Embryonic facial prominence (tissue), 1 donor: ENCODE measurements at regions not wholly inside any gene's neighbourhood (a gene's known extent, or its start where the extent isn't known, plus 50 kb on each side); places are given as distances from the start of the nearest gene placed in this dataset.

Experiments
- DNase-seq: peaks from one replicate; pipeline ENCODE4 v3.0.0-alpha.2; 2016; ENCODE audit errors: extremely low spot score

GRCh38 chr15:94535298-94536048 is 304.1 kb downstream of the MCTP2 start:
- no peak for DNase-seq

- no peak for DNase-seq
Observed at GRCh38 chr15:94536549-94536948, 305.2 kb downstream of the MCTP2 start.

GRCh38 chr15:94538280-94538679 is 306.9 kb downstream of the MCTP2 start:
- no peak for DNase-seq

GRCh38 chr15:94542391-94542790 is 311.0 kb downstream of the MCTP2 start:
- DNase-seq = no peak

DNA sequence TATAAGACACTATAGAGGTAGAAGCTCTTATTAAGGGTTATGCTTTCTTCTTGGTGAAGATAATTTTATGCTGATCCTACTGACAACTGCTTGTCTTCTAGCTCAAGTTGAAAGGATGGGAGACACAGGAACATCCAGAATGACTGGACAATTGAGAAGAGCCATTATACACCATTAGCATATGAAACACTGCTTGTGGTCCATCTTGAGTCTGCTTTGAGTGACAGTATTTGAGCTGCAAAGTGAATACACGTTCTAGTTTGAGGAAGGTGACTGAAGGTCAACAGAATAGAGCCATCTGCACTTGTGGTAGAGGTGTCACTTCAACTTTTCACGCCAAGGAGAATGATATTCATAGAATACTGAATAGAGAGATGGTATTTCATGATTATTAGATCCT is 315.4 kb downstream of the MCTP2 start:
- DNase-seq = no peak

- no peak for DNase-seq
Observed at GRCh38 chr15:94547711-94548110, 316.4 kb downstream of the MCTP2 start.

DNA sequence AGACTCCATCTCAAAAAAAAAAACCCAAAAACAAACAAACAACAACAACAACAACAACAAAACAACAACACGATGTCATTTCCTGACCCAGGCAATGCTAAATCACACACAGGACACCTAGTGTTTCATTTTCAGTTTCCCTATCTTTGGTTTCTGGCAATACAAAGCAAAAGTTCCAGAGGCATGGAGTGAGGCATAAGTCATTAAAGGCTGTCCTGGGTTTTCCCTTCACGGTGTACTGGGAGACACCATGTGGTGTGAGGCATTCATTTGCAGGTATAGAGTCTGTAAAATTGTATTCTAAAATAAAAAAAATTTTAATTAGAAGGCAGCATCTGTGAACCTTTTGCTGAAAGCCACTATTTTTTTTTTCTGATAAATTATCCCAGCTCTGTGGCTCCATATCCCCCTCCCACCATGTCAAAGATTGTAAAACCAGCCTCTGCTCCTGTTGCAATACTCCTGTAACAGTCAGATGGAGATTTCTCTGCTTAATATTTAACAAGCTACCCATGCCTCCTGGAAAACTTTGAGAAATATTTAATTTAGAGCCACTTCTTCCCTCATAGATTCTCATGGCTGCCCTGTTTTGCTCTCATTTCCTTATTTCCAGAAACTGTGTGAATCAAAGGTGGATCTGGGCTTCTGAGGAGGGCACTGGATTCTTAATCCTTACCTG is 324.6 kb downstream of the MCTP2 start:
- no peak for DNase-seq

- no peak for DNase-seq
Observed at GRCh38 chr15:94561036-94561689, 329.8 kb downstream of the MCTP2 start.

GRCh38 chr15:94563456-94563855 is 332.1 kb downstream of the MCTP2 start:
- DNase-seq = no peak

- no peak for DNase-seq
Observed at GRCh38 chr15:94576889-94577533, 345.6 kb downstream of the MCTP2 start.

DNA sequence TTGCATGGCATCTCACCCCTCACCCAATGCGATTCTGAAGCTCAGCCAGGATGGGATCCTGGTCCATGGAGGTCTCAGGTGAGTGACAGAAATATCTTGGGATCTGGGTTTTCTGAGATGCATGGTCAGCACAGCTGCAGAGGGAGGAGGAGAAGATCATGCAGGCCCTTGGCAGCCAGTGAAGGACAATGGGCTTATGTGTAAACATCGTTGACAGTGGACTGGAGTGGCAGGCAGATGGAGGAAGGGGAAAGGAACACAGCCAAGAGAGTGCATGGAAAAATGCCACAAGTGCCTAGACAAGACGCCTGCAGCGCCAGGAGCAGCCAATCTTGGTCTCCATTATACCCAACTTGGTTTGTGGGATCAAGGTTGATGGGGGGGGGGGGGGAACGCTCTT is 347.9 kb downstream of the MCTP2 start:
- no peak for DNase-seq

GRCh38 chr15:94580211-94580885 is 349.0 kb downstream of the MCTP2 start:
- no peak for DNase-seq

GRCh38 chr15:94582368-94582767 is 351.0 kb downstream of the MCTP2 start:
- no peak for DNase-seq

DNA sequence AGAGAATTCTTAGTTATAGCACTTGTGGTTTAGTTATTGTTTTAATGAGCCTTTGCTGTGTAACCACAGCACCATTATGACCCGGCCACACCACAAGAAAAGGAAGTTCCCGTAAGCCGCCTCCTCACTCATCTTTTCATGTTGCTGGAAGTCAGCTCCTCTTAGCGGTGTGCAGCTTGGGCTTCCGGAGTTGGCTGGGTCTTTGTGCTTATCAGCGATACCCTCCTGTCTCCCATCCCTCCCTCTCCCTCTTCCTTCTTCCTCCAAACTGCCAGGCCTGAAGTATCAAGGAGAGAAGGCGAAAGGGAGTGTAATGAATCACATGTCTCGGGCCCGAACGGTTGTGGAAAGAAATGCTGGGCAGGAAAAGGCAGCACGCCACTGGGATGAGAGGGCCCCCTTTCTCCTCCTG is 353.5 kb downstream of the MCTP2 start:
- DNase-seq = no peak

GRCh38 chr15:94586099-94586498 is 354.7 kb downstream of the MCTP2 start:
- no peak for DNase-seq

DNA sequence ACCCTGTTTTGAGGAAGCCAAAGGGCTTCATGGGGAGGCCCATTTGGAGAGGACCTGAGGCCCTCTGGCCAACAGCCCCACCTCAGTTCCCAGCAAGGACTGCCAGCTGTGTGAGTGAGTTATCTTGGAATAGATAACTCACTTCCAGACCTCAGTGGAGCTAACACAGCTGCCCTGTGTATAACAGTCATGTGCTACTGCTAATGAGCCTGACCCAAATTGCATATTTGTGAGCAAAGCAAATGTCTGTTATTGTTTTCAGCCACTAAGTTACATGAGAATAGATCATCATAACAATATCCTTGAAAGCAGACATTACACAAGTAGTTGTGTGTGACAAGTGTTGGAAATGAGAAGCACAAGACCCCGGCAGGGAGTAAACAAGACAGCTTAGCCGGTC is 355.8 kb downstream of the MCTP2 start:
- DNase-seq = no peak

DNA sequence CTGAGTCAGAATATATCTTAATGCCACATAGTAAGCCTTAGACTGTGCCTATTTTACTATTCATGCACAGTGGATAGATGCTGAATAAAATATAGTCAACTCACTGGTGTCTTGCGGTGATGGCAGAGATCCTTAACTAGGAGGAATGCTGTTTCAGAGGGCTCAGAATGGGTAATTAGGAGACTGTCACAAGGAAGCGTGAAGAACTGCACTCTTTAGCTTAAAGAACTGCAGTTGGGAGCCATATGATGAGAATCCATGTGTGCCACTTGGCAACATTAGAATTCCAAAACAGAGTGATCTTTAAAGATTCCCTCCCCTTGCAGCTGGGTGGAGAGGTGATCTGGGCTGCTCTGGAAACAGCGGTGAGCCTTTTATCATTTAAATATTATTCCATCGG is 357.6 kb downstream of the MCTP2 start:
- DNase-seq = no peak

DNA sequence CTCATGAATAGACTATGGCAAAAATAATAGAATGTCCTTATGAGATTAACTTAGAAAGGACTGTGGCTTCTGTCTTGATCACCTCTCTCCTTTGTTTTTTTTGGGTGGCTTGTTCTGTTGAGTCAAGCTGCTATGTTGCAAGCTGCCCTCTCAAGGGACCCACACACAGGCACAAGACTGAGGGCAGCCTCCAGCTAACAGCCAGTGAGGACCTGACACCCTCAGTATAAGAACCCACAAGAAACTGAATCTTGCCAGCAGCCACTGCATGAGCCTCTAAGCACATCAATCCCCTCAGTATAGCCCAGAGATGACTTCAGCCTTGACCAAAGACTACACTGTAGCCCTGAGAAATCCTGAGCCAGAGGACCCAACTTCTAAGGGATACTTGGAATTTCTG is 361.1 kb downstream of the MCTP2 start:
- no peak for DNase-seq

DNA sequence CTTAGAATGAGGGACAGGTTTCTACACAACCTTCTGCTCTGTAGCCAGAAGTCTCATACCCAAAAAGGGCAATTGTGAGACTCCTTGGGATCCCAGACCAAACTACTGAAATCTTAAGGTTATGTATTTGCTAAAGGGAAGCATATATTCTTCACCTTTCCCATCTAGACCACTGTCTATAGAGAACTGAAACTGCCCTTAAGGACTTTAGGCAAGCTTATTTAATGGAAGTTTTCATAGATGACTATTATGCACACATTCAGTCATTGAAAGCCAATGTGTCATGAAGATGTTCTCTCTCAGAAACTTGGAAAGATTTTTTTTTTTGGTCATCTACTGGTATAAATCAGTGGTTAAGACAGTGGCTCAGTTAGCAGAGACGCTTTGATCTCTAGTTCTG is 365.3 kb downstream of the MCTP2 start:
- no peak for DNase-seq

GRCh38 chr15:94600505-94600904 is 369.1 kb downstream of the MCTP2 start:
- no peak for DNase-seq

GRCh38 chr15:94602754-94603470 is 371.6 kb downstream of the MCTP2 start:
- DNase-seq = no peak
